AG08396 (cell line): ENCODE measurements at regions not wholly inside any gene's neighbourhood (a gene's known extent, or its start where the extent isn't known, plus 50 kb on each side); places are given as distances from the start of the nearest gene placed in this dataset.

Source experiments
- DNase-seq: peaks from one replicate; pipeline ENCODE4 v3.0.0; 2012; ENCODE audit warnings: low spot score, mixed read lengths

DNA sequence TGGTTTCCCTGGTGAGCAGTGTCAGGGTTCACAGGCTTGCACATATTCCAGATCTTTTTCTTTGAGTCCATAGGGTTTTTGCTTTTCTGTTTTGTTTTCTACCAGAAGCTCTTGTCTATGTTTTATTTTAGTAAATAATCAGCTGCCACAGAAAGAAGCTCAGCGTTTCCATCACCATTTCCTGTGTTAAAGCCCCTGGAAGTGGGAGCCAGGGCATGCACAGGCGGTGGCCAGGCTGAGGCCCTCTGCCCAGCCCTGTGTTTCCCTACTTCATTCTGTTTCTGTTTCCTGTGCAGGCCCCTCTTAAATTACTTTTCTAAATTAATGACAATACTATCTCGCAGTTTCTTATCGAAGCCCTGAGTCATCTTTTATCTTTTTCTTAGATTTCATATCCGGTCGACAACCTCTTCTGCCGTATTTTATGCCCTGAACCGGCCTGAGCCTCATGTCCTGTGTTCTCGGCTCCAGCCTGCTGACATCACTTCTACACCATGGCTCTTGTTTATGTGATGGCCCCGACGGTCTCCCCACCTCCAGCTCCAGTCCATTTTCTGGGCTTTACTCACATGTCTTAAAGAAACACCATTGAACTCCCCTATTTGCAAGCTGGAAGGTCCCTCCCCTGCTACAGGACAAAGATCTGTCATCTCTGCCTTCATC, 442.2 kb downstream of the TCERG1L start:
- DNase-seq = no peak

DNA sequence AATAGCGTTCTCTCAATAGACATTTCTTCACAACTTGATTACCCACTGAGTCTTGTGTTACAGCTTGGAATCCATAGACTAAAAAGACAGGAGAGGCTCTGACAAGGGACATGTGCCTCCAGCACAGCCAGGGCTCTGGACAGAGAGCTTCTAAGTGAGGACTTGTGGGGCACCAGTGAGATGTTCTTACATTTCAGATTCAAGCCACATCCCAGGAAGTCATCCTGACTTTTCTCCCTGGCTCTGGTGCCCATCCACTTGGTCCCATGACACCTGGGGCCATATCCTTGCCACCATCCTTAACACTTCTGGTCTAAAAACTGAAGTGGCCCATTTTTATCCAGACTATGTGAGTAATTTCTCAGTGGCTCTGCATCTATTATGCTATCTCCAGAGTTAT, 440.1 kb downstream of the TCERG1L start:
- DNase-seq = no peak

DNA sequence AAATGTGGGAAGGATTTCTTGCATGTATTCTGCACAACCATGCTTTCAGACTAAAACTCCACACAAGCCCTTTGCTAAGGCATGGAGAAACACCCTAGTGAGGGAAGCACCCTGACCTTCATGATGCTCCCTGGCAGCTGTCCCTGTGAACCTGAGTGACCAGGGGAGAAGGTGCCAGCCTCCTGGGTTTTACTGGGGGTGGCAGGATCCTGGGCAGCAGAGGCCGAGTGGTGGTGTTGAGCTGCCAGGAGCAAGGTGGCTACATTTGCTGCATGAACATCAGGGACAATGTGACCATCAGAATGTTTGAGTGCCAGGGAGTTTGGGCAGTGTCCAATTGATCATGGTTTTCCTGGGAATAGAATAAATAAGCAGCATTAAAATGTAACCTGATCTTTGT, 437.9 kb downstream of the TCERG1L start:
- DNase-seq = no peak

GRCh38 chr10:130875116-130875515, 436.4 kb downstream of the TCERG1L start:
- DNase-seq = no peak

DNA sequence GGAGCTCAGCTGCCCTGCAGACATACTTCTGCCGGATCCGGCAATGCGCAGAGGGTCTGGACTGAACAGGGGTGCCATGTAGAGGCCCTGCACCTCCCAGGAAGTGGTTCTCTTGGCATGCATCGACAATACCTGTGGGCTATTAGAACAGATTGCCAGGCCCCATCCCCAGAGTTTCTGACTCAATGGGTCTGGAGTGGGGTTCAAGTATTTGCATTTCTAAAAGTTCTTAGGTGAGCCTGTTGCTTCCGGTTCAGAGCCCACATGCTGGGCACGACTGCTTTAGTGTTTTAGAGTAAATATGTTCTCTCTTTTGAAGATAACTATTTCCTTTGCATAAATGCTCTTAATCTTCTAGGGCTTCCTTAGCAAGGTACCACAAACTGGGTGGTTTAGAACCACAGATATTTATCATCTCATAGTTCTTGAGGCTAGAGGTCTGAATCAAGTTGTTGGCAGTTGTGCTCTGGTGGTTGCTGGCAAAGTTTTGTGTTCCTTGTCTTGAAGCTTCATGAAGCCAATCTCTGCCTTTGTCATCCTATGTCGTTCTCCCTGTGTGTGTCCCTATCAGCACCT, 435.5 kb downstream of the TCERG1L start:
- no peak for DNase-seq

- DNase-seq = no peak
Observed at GRCh38 chr10:130877126-130877525, 434.4 kb downstream of the TCERG1L start.

- DNase-seq = no peak
Observed at GRCh38 chr10:130878131-130878530, 433.4 kb downstream of the TCERG1L start.

- DNase-seq = no peak
Observed at GRCh38 chr10:130882906-130883305, 428.6 kb downstream of the TCERG1L start.

DNA sequence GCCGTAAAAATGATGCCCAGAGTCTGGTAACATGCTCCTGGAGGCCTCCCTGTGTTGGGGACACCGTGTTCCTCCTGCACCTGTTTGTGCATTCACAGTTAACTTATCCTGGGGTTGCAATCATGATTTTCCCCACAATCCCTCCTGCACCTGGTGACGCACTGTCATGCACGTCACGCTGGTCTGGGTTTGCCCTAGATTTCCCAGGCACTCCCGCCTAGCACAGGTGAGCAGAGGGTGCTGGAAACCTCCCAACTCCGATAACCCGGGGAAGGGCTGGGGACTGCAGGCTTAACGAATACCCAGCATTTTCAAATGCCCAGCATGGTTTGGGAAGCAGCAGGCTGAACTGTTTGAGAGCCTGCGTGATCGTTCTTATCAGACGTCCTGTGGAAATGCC, 427.1 kb downstream of the TCERG1L start:
- DNase-seq = no peak

- no peak for DNase-seq
Observed at GRCh38 chr10:130885021-130885655, 426.4 kb downstream of the TCERG1L start.

- DNase-seq = no peak
Observed at GRCh38 chr10:130887170-130887569, 424.4 kb downstream of the TCERG1L start.

DNA sequence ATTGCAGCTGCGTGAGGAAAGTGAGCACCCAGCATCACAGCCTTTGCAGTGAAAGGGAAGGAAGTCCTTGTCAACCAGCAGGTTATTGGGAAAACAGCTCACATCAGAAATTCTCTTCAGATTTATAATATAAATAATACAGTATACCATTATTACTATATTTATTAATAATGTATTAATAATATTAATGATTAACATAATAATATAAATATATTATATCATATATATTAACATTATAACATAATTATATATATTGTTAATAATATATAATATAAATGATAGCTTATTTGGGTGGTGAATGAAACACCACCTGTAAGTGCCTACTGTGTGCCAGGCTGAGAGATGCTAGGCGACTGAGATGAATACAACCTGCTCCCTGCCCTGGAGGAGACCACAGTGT, 423.0 kb downstream of the TCERG1L start:
- DNase-seq = no peak

DNA sequence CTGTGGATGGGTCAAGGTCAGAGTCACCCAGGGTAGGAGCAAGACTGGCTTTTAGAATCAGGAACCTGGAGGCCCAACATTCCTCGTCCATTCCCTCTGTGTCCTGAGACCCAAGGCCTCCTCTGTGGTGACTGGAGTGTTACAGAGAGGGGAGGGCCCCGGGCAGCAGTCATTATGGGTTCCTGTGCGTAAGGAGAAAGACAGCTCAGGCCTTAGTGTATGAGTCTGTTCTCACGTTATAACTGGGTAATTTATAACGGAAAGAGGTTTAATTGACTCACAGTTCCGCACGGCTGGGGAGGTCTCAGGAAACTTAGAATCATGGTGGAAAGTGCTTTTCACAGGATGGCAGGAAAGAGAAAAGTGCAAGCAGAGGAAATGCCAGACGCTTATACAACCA, 422.3 kb downstream of the TCERG1L start:
- DNase-seq = no peak

GRCh38 chr10:130889780-130890179, 421.7 kb downstream of the TCERG1L start:
- DNase-seq = no peak

DNA sequence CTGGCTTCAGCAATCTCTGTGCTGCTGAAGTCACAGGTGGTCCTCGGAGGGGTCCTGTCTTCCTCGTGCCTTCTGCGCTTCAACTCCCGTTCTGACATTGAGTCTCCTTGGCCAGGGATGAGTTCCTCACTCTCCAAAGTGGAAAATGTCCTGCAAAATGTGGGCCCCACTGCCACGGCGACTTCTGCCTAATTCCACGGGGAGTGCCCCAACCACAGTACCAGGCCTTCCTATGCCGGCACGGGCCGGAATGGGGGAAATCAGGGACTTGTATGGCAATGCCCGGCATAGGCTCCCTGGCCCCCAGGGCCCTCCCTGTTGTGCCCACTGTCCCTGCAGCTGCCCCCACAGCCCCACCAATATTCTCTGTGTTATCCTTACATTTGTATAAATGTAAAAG, 420.5 kb downstream of the TCERG1L start:
- DNase-seq = no peak

GRCh38 chr10:130894471-130894870, 417.1 kb downstream of the TCERG1L start:
- DNase-seq = no peak

DNA sequence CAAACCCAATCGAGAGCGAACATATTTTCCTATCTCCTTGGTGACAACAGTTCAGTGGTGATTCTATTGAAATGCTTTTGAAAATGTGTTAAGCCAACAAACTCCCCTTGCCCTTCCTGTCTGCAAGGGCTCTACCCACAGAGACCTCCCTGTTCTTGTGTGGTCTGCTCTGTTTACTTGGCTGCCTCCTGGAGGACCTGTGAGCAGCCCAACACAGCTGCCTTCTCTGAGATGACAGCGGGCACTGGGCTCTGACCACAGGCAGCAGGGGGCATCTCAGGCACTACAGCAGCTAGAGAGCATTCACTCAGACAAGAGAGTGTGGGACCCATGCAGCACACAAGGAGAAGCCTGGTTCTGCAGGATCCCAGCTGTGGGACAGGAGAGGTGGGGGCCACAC, 416.4 kb downstream of the TCERG1L start:
- DNase-seq = no peak

DNA sequence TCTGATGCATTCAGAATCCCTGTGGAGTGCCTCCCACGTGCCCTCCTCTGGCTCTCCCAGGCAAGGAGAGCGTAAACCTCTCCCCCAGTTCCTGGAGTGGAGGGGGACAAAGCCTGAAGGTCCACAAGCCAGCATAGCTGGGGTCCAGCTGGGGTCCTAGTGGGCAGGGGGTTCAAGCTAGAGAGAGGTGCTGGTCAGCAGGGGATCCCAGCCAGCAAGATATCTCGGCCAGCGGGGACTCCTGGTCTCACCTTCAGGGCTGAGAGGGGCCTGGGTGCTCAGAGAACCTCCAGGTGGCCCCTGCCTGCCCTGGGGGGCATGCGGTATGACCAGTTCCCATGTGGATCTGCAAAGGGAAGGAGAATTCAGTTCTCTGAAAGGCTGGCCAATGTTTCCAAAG, 413.7 kb downstream of the TCERG1L start:
- DNase-seq = no peak

DNA sequence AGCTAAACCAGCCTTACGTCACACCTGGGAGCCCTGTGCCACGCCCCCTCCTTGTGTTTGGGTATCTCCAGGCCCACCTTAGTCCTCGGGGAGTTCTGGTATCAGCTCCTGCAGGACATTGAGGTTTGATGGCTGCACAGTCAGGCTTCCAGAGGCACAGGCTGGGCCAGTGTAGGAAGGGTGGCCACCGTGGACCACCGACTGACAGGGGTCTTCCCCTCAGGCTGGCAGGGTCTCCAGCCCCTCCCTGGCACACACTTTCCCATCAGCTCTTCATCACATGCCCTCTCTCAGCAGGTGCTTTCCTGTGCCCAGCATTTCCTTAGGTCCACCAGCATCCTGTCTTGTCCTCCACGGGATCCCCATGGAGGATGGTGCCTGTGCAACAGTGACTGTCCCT, 413.1 kb downstream of the TCERG1L start:
- DNase-seq = no peak

- no peak for DNase-seq
Observed at GRCh38 chr10:130899856-130900255, 411.7 kb downstream of the TCERG1L start.

- DNase-seq = no peak
Observed at GRCh38 chr10:130900441-130901160, 410.9 kb downstream of the TCERG1L start.

DNA sequence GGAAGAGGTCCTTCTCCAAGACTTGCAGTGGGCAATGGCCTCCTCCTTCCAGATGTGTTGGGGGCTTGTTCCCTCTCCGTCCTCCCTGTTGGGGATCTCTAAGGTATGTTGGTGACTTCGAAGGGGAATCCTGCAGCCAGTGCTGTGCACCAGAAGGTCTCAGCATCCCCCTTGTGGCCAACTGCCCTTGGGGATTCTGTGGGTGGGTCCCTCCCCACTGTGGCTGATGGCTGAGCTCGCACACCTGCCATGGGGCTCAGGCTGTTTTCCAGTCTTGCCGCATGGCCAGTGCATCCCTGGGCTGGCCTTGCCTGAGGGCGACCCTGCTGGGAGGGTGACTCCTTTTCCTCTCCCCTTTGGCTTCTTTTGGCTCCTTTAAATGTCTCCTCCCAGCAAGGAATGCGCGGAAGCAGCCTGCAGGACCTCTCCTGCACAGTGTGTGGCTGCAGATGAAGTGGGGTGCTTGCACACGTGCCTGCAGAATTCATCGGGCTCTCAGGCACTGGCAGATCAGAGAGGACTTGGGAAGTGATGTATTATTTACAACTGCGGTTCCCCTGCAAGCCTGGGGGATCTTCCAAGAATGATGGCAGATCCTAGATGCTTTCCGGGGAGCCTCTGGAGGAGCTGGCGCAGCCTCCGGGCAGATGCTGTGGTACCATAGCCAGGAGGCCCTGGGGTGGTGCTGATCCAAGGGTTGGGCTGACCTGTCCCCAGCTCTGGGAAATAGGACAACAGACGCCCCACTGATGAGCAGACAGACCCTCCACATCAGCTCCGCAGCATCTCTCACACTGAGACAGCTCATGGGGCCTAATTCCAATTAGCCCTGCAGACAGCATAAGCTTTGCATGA, 410.0 kb downstream of the TCERG1L start:
- DNase-seq = no peak
